ENCODE measurements at regions not wholly inside any gene's neighbourhood (a gene's known extent, or its start where the extent isn't known, plus 50 kb on each side); places are given as distances from the start of the nearest gene placed in this dataset.

DNA sequence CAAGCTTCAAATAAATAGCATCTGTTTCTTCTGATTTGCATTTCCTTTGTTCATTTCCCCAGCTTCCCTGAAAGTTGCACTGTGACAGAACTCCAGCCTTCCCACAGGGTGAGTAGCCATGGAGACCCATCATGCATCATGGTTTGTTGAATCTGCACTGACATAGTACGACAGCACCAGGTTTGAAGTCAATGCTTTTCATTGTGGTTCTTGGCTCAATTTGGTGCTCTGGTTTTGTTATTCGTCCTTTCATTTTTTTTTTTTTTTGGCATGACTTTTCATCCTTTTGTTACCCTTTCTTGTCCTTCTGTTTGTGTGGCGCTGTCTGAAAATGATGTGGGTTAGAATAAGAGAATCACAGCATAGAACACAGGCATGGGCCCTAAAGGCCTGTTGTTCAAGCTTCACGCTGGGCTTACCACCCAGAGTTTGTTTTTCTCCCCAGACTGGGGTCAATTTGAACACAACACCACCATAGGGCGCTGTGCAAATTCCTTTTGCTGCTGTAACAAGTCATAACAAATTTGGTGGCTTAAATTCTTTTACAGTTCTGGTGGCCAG lies 206.2 kb upstream of the CDH10 start:
- Mint-ChIP-seq H3K4me3 (ENCODE audit: low read depth) (no peak overlapping the region), H3K27me3 (no peaks in the 10 kb centered on the region), H3K27ac (no peak overlapping the region), H3K36me3 (ENCODE audit: insufficient read depth) (no peaks in the 10 kb centered on the region), H3K4me1 (ENCODE audit: low read depth) (no peaks in the 10 kb centered on the region), H3K9me3 (ENCODE audit: low read depth) (peaks cover 7% of the 10 kb centered on the region)
- TF ChIP-seq, protein P1, sequence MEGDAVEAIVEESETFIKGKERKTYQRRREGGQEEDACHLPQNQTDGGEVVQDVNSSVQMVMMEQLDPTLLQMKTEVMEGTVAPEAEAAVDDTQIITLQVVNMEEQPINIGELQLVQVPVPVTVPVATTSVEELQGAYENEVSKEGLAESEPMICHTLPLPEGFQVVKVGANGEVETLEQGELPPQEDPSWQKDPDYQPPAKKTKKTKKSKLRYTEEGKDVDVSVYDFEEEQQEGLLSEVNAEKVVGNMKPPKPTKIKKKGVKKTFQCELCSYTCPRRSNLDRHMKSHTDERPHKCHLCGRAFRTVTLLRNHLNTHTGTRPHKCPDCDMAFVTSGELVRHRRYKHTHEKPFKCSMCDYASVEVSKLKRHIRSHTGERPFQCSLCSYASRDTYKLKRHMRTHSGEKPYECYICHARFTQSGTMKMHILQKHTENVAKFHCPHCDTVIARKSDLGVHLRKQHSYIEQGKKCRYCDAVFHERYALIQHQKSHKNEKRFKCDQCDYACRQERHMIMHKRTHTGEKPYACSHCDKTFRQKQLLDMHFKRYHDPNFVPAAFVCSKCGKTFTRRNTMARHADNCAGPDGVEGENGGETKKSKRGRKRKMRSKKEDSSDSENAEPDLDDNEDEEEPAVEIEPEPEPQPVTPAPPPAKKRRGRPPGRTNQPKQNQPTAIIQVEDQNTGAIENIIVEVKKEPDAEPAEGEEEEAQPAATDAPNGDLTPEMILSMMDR (IDR thresholded peaks at IDR 0.05; ENCODE audit: unreplicated experiment) = no peak
- DNase-seq (ENCODE audit: low spot score, unreplicated experiment) = no peak

DNA sequence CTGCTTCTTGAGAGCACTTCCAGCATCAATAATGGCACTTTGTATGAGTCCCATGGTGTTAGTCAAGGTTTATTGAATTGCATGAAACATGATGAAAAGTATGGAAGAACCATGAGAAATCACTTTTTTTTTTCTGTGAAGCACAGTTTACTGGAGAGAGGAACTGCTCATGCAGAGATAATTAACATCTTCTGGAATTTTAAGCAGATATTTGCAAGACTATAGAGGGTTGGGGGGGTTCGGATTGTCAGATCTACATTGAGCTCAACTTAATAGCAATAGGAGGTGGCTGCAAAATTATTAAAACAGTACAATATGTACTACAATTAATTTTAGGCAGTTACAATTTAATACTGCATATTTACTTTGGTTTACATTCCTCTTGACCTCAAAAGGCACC lies 204.4 kb upstream of the CDH10 start:
- TF ChIP-seq, protein P1 (IDR thresholded peaks at IDR 0.05; ENCODE audit: unreplicated experiment) = no peak
- H3K27me3 Mint-ChIP-seq = no peaks in the 10 kb centered on the region
- no peak overlapping the region for H3K4me3 Mint-ChIP-seq (ENCODE audit: low read depth)
- peaks cover 7% of the 10 kb centered on the region for H3K9me3 Mint-ChIP-seq (ENCODE audit: low read depth)
- H3K36me3 Mint-ChIP-seq (ENCODE audit: insufficient read depth) = no peaks in the 10 kb centered on the region
- H3K27ac Mint-ChIP-seq = no peak overlapping the region
- no peak for DNase-seq (ENCODE audit: low spot score, unreplicated experiment)
- H3K4me1 Mint-ChIP-seq (ENCODE audit: low read depth) = no peaks in the 10 kb centered on the region

DNA sequence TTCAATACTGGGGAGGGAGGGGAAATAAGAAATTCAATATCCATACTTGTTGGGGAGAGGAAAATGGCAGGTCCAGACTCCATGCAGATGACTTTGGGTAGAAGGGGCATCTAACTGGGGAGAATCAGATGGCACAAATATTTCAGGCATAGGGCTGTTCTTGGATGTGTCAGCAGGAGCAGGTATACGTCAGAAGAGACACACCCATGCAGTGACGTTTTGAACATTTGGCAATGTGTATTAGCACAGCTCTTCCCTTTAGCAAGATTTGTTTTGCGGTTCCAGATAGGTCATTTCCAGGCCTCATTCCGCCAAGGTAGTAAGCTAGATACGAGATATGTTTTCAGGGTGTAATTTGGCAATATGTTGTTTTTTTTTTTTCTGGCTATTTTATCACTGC lies 187.2 kb upstream of the CDH10 start:
- Mint-ChIP-seq H3K27me3 (no peaks in the 10 kb centered on the region), H3K4me3 (ENCODE audit: low read depth) (no peak overlapping the region), H3K36me3 (ENCODE audit: insufficient read depth) (no peaks in the 10 kb centered on the region), H3K27ac (peak overlapping the region; percentile 72), H3K4me1 (ENCODE audit: low read depth) (no peaks in the 10 kb centered on the region), H3K9me3 (ENCODE audit: low read depth) (peaks cover 6% of the 10 kb centered on the region)
- TF ChIP-seq, protein P1 (IDR thresholded peaks at IDR 0.05; ENCODE audit: unreplicated experiment) = no peak
- no peak for DNase-seq (ENCODE audit: low spot score, unreplicated experiment)

DNA sequence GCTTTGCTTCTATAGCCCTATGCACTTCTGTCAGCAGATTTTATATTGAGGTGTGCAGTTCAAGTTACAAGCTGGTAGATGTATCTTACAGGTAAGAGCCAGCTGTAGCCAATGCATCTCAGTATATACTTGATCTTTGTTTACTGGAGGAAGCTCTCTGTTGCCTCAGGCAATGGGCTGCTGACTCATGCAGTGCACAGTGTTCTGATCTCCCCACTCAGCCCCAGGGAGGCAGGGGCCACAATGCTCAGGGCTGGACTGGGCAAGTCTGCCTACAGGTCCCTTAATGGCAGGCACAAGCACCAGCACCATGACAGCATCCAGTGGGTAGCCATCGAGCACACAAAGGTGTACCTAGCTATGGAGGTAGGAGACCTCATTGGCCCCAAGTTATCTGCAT lies 178.8 kb upstream of the CDH10 start:
- H3K4me3 Mint-ChIP-seq (ENCODE audit: low read depth) = no peak overlapping the region
- TF ChIP-seq, protein P1 (IDR thresholded peaks at IDR 0.05; ENCODE audit: unreplicated experiment) = no peak
- no peaks in the 10 kb centered on the region for H3K4me1 Mint-ChIP-seq (ENCODE audit: low read depth)
- H3K9me3 Mint-ChIP-seq (ENCODE audit: low read depth) = peaks cover 25% of the 10 kb centered on the region
- H3K27ac Mint-ChIP-seq = no peak overlapping the region
- H3K27me3 Mint-ChIP-seq = no peaks in the 10 kb centered on the region
- H3K36me3 Mint-ChIP-seq (ENCODE audit: insufficient read depth) = no peaks in the 10 kb centered on the region
- DNase-seq (ENCODE audit: low spot score, unreplicated experiment) = no peak

DNA sequence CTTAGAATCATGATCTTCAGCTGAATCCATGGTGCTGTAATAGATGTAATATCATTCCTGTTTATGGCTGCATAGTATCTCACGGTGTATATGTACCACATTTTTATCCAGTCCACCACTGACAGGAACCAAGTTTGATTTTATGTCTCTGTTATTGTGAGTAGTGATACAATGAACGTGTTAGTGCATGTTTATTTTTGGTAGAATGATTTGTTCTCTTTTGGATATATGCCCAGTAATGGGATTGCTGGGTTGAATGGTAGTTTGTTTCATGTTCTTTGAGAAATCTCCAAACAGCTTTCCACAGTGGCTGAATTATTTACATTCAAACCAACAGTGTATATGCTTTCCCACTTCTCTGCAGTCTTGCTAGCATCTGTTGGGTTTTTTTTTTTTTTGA lies 175.1 kb upstream of the CDH10 start:
- no peaks in the 10 kb centered on the region for H3K27me3 Mint-ChIP-seq
- H3K36me3 Mint-ChIP-seq (ENCODE audit: insufficient read depth) = no peaks in the 10 kb centered on the region
- H3K4me1 Mint-ChIP-seq (ENCODE audit: low read depth) = no peaks in the 10 kb centered on the region
- TF ChIP-seq, protein P1 (IDR thresholded peaks at IDR 0.05; ENCODE audit: unreplicated experiment) = no peak
- DNase-seq (ENCODE audit: low spot score, unreplicated experiment) = no peak
- H3K9me3 Mint-ChIP-seq (ENCODE audit: low read depth) = peaks cover 21% of the 10 kb centered on the region
- H3K4me3 Mint-ChIP-seq (ENCODE audit: low read depth) = no peak overlapping the region
- H3K27ac Mint-ChIP-seq = no peak overlapping the region
